KMS-11 (cell line): ENCODE measurements at regions not wholly inside any gene's neighbourhood (a gene's known extent, or its start where the extent isn't known, plus 50 kb on each side); places are given as distances from the start of the nearest gene placed in this dataset.
A peak's percentile ranks its signal among the peaks of the same experiment; 100 is the strongest.
"Not testable (repeated sequence)": the region's sequence is repeated elsewhere in the genome, so short reads cannot be mapped to it uniquely, and the experiment has no call there.

Source experiments
- H2AFZ ChIP-seq: fragments of 200-600 bp; sonication (generic); 2 replicates; pipeline ENCODE4 v1.6.1; 2016; ENCODE audit warnings: antibody characterized with exemption, mixed run types, low read depth
- H3K27ac ChIP-seq: fragments of 200-600 bp; sonication (generic); 2 replicates; pipeline ENCODE4 v1.6.1; 2016; ENCODE audit warnings: mild to moderate bottlenecking, mixed run types
- H3K27me3 ChIP-seq: fragments of 200-600 bp; sonication (generic); 2 replicates; pipeline ENCODE4 v1.6.1; 2017; ENCODE audit warnings: mild to moderate bottlenecking, low read depth, mixed run types, moderate library complexity; ENCODE audit not compliant: insufficient read depth
- H3K36me3 ChIP-seq: fragments of 200-600 bp; sonication (generic); 2 replicates; pipeline ENCODE4 v1.6.1; 2017; ENCODE audit warnings: mild to moderate bottlenecking, mixed run types; ENCODE audit not compliant: insufficient read depth
- H3K4me1 ChIP-seq: fragments of 200-600 bp; sonication (generic); 2 replicates; pipeline ENCODE4 v1.6.1; 2016; ENCODE audit warnings: mild to moderate bottlenecking, low read depth, mixed run types; ENCODE audit not compliant: poor library complexity, severe bottlenecking
- H3K4me2 ChIP-seq: fragments of 200-600 bp; sonication (generic); 2 replicates; pipeline ENCODE4 v1.7.0; 2016; ENCODE audit warnings: mild to moderate bottlenecking, mixed run types
- H3K4me3 ChIP-seq: fragments of 200-600 bp; sonication (generic); IDR thresholded peaks from 2 replicates; pipeline ENCODE4 v1.6.1; 2017; ENCODE audit warnings: low read depth, low read length, mixed read lengths; ENCODE audit not compliant: insufficient read depth
- H3K79me2 ChIP-seq: fragments of 200-600 bp; sonication (generic); 2 replicates; pipeline ENCODE4 v1.6.1; 2016; ENCODE audit warnings: low read depth, mixed run types; ENCODE audit not compliant: insufficient read depth
- H3K9ac ChIP-seq: fragments of 200-600 bp; sonication (generic); 2 replicates; pipeline ENCODE4 v1.6.1; 2016; ENCODE audit warnings: mild to moderate bottlenecking, mixed run types
- H4K20me1 ChIP-seq: fragments of 200-600 bp; sonication (generic); 2 replicates; pipeline ENCODE4 v1.6.1; 2016; ENCODE audit warnings: mild to moderate bottlenecking, mixed run types; ENCODE audit not compliant: insufficient read depth
- TF ChIP-seq, protein P1 (sequence below): fragments of 200-600 bp; sonication (generic); conservative IDR thresholded peaks from 2 replicates; pipeline ENCODE4 v1.6.1; 2017; ENCODE audit warnings: low read depth, mild to moderate bottlenecking, antibody characterized with exemption, low read length, moderate library complexity, mixed read lengths

DNA sequence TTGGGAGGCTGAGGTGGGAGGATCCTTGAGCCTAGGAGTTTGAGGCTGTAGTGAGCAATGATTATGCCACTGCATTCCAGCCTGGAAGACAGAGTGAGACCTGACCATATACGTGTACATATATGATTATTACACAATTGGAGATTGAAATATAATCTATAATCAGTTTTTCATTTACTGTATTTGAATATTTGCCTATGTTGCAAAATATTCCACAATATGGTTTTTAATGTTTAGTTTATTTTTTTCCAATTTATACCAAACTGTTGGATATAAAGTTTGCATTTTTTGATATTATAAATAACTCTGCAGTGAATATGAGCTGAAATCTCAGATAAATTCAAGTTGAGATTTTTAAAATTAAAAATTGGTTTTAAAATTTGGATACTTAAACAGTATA is 79.6 kb upstream of the SIRPG start:
- no peaks in the 10 kb centered on the region for H3K4me1 ChIP-seq
- H3K27ac ChIP-seq = no peak overlapping the region
- no peaks in the 10 kb centered on the region for H3K79me2 ChIP-seq
- no peak overlapping the region for H3K4me2 ChIP-seq
- H3K9ac ChIP-seq = no peak overlapping the region
- TF ChIP-seq, protein P1, sequence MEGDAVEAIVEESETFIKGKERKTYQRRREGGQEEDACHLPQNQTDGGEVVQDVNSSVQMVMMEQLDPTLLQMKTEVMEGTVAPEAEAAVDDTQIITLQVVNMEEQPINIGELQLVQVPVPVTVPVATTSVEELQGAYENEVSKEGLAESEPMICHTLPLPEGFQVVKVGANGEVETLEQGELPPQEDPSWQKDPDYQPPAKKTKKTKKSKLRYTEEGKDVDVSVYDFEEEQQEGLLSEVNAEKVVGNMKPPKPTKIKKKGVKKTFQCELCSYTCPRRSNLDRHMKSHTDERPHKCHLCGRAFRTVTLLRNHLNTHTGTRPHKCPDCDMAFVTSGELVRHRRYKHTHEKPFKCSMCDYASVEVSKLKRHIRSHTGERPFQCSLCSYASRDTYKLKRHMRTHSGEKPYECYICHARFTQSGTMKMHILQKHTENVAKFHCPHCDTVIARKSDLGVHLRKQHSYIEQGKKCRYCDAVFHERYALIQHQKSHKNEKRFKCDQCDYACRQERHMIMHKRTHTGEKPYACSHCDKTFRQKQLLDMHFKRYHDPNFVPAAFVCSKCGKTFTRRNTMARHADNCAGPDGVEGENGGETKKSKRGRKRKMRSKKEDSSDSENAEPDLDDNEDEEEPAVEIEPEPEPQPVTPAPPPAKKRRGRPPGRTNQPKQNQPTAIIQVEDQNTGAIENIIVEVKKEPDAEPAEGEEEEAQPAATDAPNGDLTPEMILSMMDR = no peak
- H2AFZ ChIP-seq = no peak overlapping the region
- H3K36me3 ChIP-seq = no peaks in the 10 kb centered on the region
- H4K20me1 ChIP-seq = no peaks in the 10 kb centered on the region
- H3K27me3 ChIP-seq = no peaks in the 10 kb centered on the region
- H3K4me3 ChIP-seq = no peak overlapping the region

DNA sequence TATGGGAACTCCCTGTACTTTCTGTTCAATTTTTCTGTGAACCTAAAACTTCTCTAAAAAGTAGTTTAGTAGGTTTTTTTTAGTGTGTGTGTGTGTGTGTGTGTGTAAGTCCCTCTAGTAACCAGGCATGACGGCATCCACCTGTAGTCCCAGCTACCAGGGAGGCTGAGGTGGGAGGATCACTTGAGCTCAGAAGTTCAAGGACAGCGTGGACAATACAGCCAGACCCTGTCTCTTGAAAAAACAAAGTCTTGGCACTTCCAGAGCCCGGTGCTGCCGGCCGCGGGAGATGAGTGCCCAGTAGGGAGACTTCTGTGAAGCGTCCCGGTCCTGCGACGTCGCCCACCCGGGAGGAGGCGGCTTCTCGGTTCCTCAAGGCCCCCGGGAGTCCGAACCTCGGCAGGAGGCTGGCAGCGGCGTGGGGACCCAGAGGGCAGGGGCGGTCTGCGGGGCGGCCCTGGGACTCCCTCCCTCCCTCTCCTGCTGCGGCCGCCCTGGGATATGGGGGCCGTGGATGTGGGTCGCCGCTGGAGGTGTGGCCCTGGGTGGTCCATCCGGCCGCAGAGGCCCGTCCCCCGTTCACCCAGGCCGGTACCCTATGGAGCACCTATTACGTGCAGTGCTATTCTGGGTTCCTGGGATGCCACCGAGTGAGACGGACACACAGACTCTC is 78.0 kb upstream of the SIRPG start:
- no peak overlapping the region for H3K4me2 ChIP-seq
- H3K4me3 ChIP-seq = no peak overlapping the region
- no peak overlapping the region for H3K9ac ChIP-seq
- H3K27me3 ChIP-seq = no peaks in the 10 kb centered on the region
- TF ChIP-seq, protein P1 = no peak
- no peaks in the 10 kb centered on the region for H3K4me1 ChIP-seq
- H4K20me1 ChIP-seq = no peaks in the 10 kb centered on the region
- H3K36me3 ChIP-seq = no peaks in the 10 kb centered on the region
- H3K79me2 ChIP-seq = no peaks in the 10 kb centered on the region
- H2AFZ ChIP-seq = no peak overlapping the region
- H3K27ac ChIP-seq = no peak overlapping the region

DNA sequence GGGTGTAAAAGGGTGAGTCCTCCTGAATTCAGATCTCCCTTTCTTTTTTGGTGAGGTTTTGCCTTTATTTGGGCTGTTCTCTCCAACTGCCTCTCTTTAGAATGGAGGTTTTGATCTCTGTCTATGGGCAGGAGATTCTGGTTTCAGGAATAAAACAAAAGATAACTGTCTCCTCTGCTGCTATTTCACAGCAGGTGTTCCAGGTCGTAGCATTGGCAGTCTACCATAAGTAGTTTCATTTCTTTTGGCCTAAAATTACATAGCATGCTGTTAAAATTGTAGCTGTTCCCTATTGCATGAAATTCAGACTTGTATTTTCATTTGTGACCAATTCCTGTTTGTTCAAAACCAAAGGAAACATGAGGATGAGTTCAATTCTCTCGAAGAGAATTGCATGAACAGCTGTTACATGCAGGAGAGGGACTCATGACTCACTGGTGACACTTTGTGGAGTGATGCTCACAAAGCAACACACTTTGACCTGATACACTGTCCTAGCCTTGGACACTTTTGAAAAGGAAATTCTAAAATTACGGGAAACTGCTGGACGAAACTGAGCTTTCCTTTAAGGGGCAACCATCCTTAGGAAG is 76.8 kb upstream of the SIRPG start:
- no peak overlapping the region for H3K4me3 ChIP-seq
- H3K4me2 ChIP-seq = peak overlapping the region; percentile 23; the same call in 1 of the 2 replicates
- H3K36me3 ChIP-seq = no peaks in the 10 kb centered on the region
- H3K27me3 ChIP-seq = no peaks in the 10 kb centered on the region
- no peak overlapping the region for H2AFZ ChIP-seq
- H3K79me2 ChIP-seq = no peaks in the 10 kb centered on the region
- TF ChIP-seq, protein P1 = no peak
- H3K4me1 ChIP-seq = no peaks in the 10 kb centered on the region
- no peaks in the 10 kb centered on the region for H4K20me1 ChIP-seq
- no peak overlapping the region for H3K27ac ChIP-seq
- no peak overlapping the region for H3K9ac ChIP-seq

DNA sequence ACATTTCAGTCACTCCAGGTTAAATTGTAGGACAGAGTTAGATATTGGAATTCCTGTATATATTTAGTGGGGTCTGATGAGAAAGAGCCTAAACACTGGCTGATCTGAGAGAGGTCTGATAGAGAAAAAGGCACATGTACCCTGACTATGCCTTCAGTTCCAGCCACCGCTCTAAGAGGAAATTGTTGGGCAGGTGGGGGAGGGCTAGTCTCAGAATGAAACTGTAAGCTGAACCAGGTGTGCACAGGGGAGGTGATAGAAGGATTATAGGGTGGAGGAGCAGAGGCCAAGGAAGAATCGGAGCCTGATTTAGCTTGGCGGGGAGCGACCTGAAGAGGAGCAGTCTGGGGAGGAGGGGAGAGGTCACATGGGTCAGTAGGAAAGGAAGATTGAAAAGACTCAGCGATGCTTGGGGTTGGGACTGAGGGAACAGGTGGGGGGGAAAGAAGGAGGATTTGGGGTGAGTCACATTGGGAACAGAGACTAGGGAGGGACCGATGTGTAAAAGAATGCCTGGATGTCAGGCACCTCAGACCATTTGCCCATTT is 74.3 kb upstream of the SIRPG start:
- H4K20me1 ChIP-seq, H3K4me2 ChIP-seq, H3K27ac ChIP-seq, H2AFZ ChIP-seq, H3K4me3 ChIP-seq, H3K79me2 ChIP-seq, H3K9ac ChIP-seq, H3K4me1 ChIP-seq, H3K36me3 ChIP-seq, H3K27me3 ChIP-seq: not testable (repeated sequence)

DNA sequence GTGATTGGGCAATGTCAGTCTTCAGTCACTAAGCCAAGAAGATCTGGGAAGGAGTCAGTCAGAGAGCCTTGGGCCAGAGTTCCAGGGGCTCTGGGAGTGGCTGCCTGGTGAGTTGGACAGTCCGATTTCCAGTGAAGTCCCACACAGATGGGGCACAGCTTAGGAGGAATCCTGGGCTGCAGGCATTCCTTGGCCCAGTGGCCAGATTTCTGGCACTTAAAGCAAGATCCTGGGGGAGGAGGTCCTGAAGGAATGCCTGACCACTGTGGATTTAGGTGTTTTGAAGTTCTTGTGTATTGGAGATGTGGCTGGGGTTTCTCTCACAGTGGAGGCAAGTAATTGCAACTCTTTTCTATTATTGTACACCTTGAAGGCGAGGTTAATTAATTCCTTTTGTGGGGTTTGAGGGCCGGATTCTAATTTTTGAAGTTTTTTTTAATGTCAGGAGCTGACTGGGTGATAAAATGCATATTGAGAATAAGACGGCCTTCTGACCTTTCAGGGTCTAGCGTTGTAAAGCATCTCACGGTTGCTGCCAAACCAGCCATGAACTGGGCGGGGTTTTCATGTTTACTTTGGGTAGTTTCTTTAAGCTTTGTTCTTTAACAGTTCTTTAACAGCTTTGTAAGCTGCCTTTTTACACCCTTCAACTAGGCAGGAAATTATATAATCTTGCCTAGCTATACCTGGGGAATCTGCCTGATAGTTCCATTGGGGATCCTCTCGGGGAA is 73.6 kb upstream of the SIRPG start:
- H3K4me1 ChIP-seq, H3K4me2 ChIP-seq, H2AFZ ChIP-seq, H4K20me1 ChIP-seq, H3K9ac ChIP-seq, H3K36me3 ChIP-seq, H3K4me3 ChIP-seq, H3K79me2 ChIP-seq, H3K27me3 ChIP-seq, H3K27ac ChIP-seq: not testable (repeated sequence)

DNA sequence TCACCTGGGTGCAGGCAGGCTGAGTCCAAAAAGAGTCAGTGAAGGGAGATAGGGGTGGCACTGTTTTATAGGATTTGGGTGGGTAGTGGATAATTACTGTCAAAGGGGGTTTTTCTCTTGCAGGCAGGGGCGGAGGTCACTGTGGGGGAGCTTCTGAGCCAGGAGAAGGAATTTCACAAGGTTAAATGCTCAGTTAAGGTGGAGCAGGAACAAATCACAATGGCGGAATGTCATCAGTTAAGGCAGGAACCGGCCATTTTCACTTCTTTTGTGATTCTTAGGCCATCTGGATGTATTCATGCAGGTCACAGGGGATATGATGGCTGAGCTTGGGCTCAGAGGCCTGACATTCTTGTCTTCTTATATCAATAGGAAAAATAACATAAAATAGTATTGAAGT is 69.7 kb upstream of the SIRPG start:
- H3K79me2 ChIP-seq, H2AFZ ChIP-seq, H3K36me3 ChIP-seq, H3K27ac ChIP-seq, H3K9ac ChIP-seq, H3K4me2 ChIP-seq, H3K4me1 ChIP-seq, H3K4me3 ChIP-seq, H3K27me3 ChIP-seq, H4K20me1 ChIP-seq: not testable (repeated sequence)
